CD4-positive, alpha-beta T cell (primary cell): ENCODE measurements at regions not wholly inside any gene's neighbourhood (a gene's known extent, or its start where the extent isn't known, plus 50 kb on each side); places are given as distances from the start of the nearest gene placed in this dataset.

Experiments
- ATAC-seq: fragments of 200-7000 bp; cut with Tn5 transposase; one replicate; pipeline ENCODE4 v1.10.0; 2022; ENCODE audit warnings: mild to moderate bottlenecking; ENCODE audit not compliant: poor library complexity
- CTCF ChIA-PET: fragments of 350-600 bp; sonication (Branson Sonifier 250); formaldehyde crosslinking; loops from one replicate; lab custom pipeline; 2021; ENCODE audit warnings: antibody characterized with exemption, inconsistent platforms; lab: Charles Lee
- POLR2A ChIA-PET: fragments of 350-600 bp; sonication (Branson Sonifier 250); formaldehyde crosslinking; loops from one replicate; lab custom pipeline; 2021; ENCODE audit warnings: antibody characterized with exemption, inconsistent platforms; lab: Charles Lee
- DNase-seq, 14 experiments: peaks; one replicate each; pipeline ENCODE4 v3.0.0-alpha.2; 2013 to 2020; ENCODE audit warnings: mixed read lengths in 2 of 14
- H3K27ac ChIP-seq, 2 donors: one replicate each; pipeline versions ENCODE4 v1.5.1 to v1.7.0; 2013; ENCODE audit warnings: low read length in 2 of 2, low read depth in 1 of 2, mild to moderate bottlenecking in 1 of 2
- H3K27me3 ChIP-seq, 2 experiments: 1 replicate in 1 of 2; 2 replicates in 1 of 2; pipeline versions ENCODE4 v1.6.1 to v1.7.0; 2013; ENCODE audit warnings: low read length in 2 of 2, control low read depth in 1 of 2, mild to moderate bottlenecking in 1 of 2, moderate library complexity in 1 of 2; ENCODE audit not compliant: insufficient read depth in 2 of 2, control insufficient read depth in 1 of 2
- H3K36me3 ChIP-seq: one replicate; pipeline ENCODE4 v1.6.1; 2013; ENCODE audit warnings: low read length, control low read depth; ENCODE audit not compliant: insufficient read depth
- H3K4me1 ChIP-seq: one replicate; pipeline ENCODE4 v1.6.1; 2013; ENCODE audit warnings: low read length, control low read depth; ENCODE audit not compliant: insufficient read depth
- H3K4me3 ChIP-seq: one replicate; pipeline ENCODE4 v1.5.1; 2013; ENCODE audit warnings: mild to moderate bottlenecking, low read length, moderate library complexity
- H3K9me3 ChIP-seq, 2 experiments: 1 replicate in 1 of 2; 2 replicates in 1 of 2; pipeline versions ENCODE4 v1.6.1 to v1.7.0; 2013; ENCODE audit warnings: low read length in 2 of 2, mild to moderate bottlenecking in 2 of 2, control low read depth in 1 of 2, moderate library complexity in 1 of 2; ENCODE audit not compliant: control insufficient read depth in 1 of 2, insufficient read depth in 1 of 2
- H3K27ac Mint-ChIP-seq: one replicate; pipeline ENCODE4 v1.8.0; 2020; ENCODE audit warnings: mixed read lengths
- H3K27me3 Mint-ChIP-seq: one replicate; pipeline ENCODE4 v1.8.0; 2021; ENCODE audit warnings: mixed read lengths
- H3K36me3 Mint-ChIP-seq: one replicate; pipeline ENCODE4 v1.8.0; 2021; ENCODE audit warnings: low read depth, mixed read lengths
- H3K4me1 Mint-ChIP-seq: one replicate; pipeline ENCODE4 v1.8.0; 2021; ENCODE audit warnings: low read depth, mixed read lengths
- H3K4me3 Mint-ChIP-seq: one replicate; pipeline ENCODE4 v1.8.0; 2020; ENCODE audit warnings: mild to moderate bottlenecking, mixed read lengths
- H3K9me3 Mint-ChIP-seq: one replicate; pipeline ENCODE4 v1.8.0; 2020; ENCODE audit warnings: mixed read lengths
- CTCF ChIP-seq: fragments of 200-600 bp; IDR thresholded peaks from one replicate; pipeline ENCODE4 v1.8.0; 2022; ENCODE audit warnings: antibody characterized with exemption, mild to moderate bottlenecking
- intact Hi-C, 2 experiments: fragments of 100-400 bp; cut with DNase I in 1 of 2; cut with micrococcal nuclease in 1 of 2; formaldehyde crosslinking; loops; one replicate each; pipeline versions ENCODE4 v1.15.1 to v1.9.0; 2023 to 2025; cut with DNase I, micrococcal nuclease

- intact Hi-C loops = no loop called here
- Histone ChIP-seq H3K9me3 (no peaks in the 10 kb centered on the region), H3K4me3 (no peak overlapping the region), H3K4me1 (no peaks in the 10 kb centered on the region), H3K36me3 (no peaks in the 10 kb centered on the region), H3K27ac (no peak overlapping the region), H3K27me3 (no peaks in the 10 kb centered on the region)
- DNase-seq (no peak), ATAC-seq (no peak)
- no peak for TF ChIP-seq CTCF
- no peaks in the 10 kb centered on the region for H3K36me3 Mint-ChIP-seq
- POLR2A ChIA-PET = no interaction called here
- CTCF ChIA-PET = no interaction called here
- no peaks in the 10 kb centered on the region for H3K27me3 Mint-ChIP-seq
- H3K4me3 Mint-ChIP-seq = no peak overlapping the region
- no peaks in the 10 kb centered on the region for H3K4me1 Mint-ChIP-seq
- H3K27ac Mint-ChIP-seq = no peak overlapping the region
- no peaks in the 10 kb centered on the region for H3K9me3 Mint-ChIP-seq
These were observed 112.8 kb downstream of the C3orf38 start for GRCh38 chr3:88262527-88262926.

GRCh38 chr3:88263417-88264100, 113.8 kb downstream of the C3orf38 start:
- Histone ChIP-seq H3K27me3 (no peaks in the 10 kb centered on the region), H3K27ac (no peak overlapping the region), H3K4me3 (no peak overlapping the region), H3K36me3 (no peaks in the 10 kb centered on the region), H3K4me1 (no peaks in the 10 kb centered on the region), H3K9me3 (no peaks in the 10 kb centered on the region)
- H3K4me3 Mint-ChIP-seq = no peak overlapping the region
- intact Hi-C loops = no loop called here
- H3K4me1 Mint-ChIP-seq = no peaks in the 10 kb centered on the region
- no peaks in the 10 kb centered on the region for H3K27me3 Mint-ChIP-seq
- no peak overlapping the region for H3K27ac Mint-ChIP-seq
- H3K36me3 Mint-ChIP-seq = no peaks in the 10 kb centered on the region
- no peak for TF ChIP-seq CTCF
- CTCF ChIA-PET = no interaction called here
- POLR2A ChIA-PET = no interaction called here
- DNase-seq (no peak), ATAC-seq (no peak)
- no peaks in the 10 kb centered on the region for H3K9me3 Mint-ChIP-seq

- ChIA-PET POLR2A (no interaction called here), CTCF (no interaction called here)
- Histone ChIP-seq H3K9me3 (no peaks in the 10 kb centered on the region), H3K36me3 (no peaks in the 10 kb centered on the region), H3K4me3 (no peak overlapping the region), H3K4me1 (no peaks in the 10 kb centered on the region), H3K27me3 (no peaks in the 10 kb centered on the region), H3K27ac (no peak overlapping the region)
- ATAC-seq = no peak
- H3K27ac Mint-ChIP-seq = no peak overlapping the region
- H3K36me3 Mint-ChIP-seq = no peaks in the 10 kb centered on the region
- H3K27me3 Mint-ChIP-seq = no peaks in the 10 kb centered on the region
- intact Hi-C loops = no loop called here
- no peak for TF ChIP-seq CTCF
- DNase-seq = no peak
- no peak overlapping the region for H3K4me3 Mint-ChIP-seq
- H3K4me1 Mint-ChIP-seq = no peaks in the 10 kb centered on the region
- no peaks in the 10 kb centered on the region for H3K9me3 Mint-ChIP-seq
These were observed 117.7 kb downstream of the C3orf38 start for GRCh38 chr3:88267441-88267840.
